Upper lobe of left lung (tissue), 4 donors: ENCODE measurements at regions not wholly inside any gene's neighbourhood (a gene's known extent, or its start where the extent isn't known, plus 50 kb on each side); places are given as distances from the start of the nearest gene placed in this dataset.

Source experiments
- CTCF ChIP-seq, 6 experiments: fragments of 450-650 bp in 4 of 6; fragments of 200-600 bp in 2 of 6; sonication (generic) in 2 of 6; IDR thresholded peaks; one replicate each; pipeline ENCODE4 v1.5.1; 2016 to 2019; ENCODE audit warnings: antibody characterized with exemption in 6 of 6
- POLR2A ChIP-seq, 4 donors: fragments of 450-650 bp; IDR thresholded peaks; one replicate each; pipeline ENCODE4 v1.5.1; 2016 to 2017; ENCODE audit warnings: antibody characterized with exemption in 4 of 4, mild to moderate bottlenecking in 2 of 4
- POLR2AphosphoS5 ChIP-seq, 2 donors: sonication (generic); formaldehyde crosslinking; IDR thresholded peaks; one replicate each; pipeline ENCODE4 v1.5.1; 2017; ENCODE audit warnings: antibody characterized with exemption in 2 of 2

- TF ChIP-seq CTCF (IDR thresholded peaks at IDR 0.05) = no peak
- TF ChIP-seq POLR2AphosphoS5 (IDR thresholded peaks at IDR 0.05) = no peak
- TF ChIP-seq POLR2A (IDR thresholded peaks at IDR 0.05) = no peak
Observed at GRCh38 chr1:5519366-5520135, 472.7 kb downstream of the NPHP4 start.
